NB4 (cell line): ENCODE measurements at regions not wholly inside any gene's neighbourhood (a gene's known extent, or its start where the extent isn't known, plus 50 kb on each side); places are given as distances from the start of the nearest gene placed in this dataset.
"Not testable (repeated sequence)": the region's sequence is repeated elsewhere in the genome, so short reads cannot be mapped to it uniquely, and the experiment has no call there.

Experiments used
- POLR2A ChIP-seq: IDR thresholded peaks from 2 replicates; pipeline ENCODE4 v1.6.1; 2011; ENCODE audit warnings: mild to moderate bottlenecking; ENCODE audit not compliant: insufficient read length; ENCODE audit errors: extremely low read depth
- TF ChIP-seq, protein P1 (sequence below): IDR thresholded peaks from one replicate; pipeline ENCODE4 v1.5.1; 2012; ENCODE audit warnings: low read depth, low read length

DNA sequence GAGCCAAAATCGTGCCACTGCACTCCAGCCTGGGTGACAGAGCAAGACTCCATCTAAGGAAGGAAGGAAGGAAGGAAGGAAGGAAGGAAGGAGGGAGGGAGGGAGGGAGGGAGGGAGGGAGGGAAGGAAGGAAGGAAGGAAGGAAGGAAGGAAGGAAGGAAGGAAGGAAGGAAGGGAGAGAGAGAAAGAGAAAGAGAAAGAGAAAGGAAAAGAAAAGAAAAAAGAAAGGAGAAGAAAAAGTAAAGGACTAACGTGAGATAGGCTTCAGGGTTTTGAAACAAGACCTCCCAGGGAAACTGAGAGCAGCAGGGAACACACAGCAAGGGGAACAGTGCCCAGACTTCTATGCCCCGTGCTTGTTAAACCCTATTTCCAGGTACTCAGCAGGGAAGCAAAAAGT lies 278.7 kb downstream of the C16orf95 start:
- not testable (repeated sequence) for TF ChIP-seq POLR2A
- TF ChIP-seq, protein P1, sequence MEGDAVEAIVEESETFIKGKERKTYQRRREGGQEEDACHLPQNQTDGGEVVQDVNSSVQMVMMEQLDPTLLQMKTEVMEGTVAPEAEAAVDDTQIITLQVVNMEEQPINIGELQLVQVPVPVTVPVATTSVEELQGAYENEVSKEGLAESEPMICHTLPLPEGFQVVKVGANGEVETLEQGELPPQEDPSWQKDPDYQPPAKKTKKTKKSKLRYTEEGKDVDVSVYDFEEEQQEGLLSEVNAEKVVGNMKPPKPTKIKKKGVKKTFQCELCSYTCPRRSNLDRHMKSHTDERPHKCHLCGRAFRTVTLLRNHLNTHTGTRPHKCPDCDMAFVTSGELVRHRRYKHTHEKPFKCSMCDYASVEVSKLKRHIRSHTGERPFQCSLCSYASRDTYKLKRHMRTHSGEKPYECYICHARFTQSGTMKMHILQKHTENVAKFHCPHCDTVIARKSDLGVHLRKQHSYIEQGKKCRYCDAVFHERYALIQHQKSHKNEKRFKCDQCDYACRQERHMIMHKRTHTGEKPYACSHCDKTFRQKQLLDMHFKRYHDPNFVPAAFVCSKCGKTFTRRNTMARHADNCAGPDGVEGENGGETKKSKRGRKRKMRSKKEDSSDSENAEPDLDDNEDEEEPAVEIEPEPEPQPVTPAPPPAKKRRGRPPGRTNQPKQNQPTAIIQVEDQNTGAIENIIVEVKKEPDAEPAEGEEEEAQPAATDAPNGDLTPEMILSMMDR: not testable (repeated sequence)
